UCSD-AML1 (cell line): ENCODE measurements at regions not wholly inside any gene's neighbourhood (a gene's known extent, or its start where the extent isn't known, plus 50 kb on each side); places are given as distances from the start of the nearest gene placed in this dataset.

Experiments used
- DNase-seq: peaks from one replicate; lab custom pipeline; 2025; ENCODE audit not compliant: unreplicated experiment; lab: John Stamatoyannopoulos, UW

GRCh38 chr12:67426067-67426466, 156.9 kb downstream of the CAND1 start:
- DNase-seq: no peak

GRCh38 chr12:67427336-67427735, 158.2 kb downstream of the CAND1 start:
- DNase-seq: no peak

GRCh38 chr12:67428431-67428830, 159.3 kb downstream of the CAND1 start:
- no peak for DNase-seq

- no peak for DNase-seq
Observed at GRCh38 chr12:67430708-67431335, 161.7 kb downstream of the CAND1 start.

GRCh38 chr12:67431411-67432020, 162.4 kb downstream of the CAND1 start:
- no peak for DNase-seq

- no peak for DNase-seq
Observed at GRCh38 chr12:67433385-67434175, 164.4 kb downstream of the CAND1 start.

- no peak for DNase-seq
Observed at GRCh38 chr12:67434671-67435370, 165.7 kb downstream of the CAND1 start.

- DNase-seq: no peak
Observed at GRCh38 chr12:67436230-67436629, 167.1 kb downstream of the CAND1 start.

GRCh38 chr12:67437011-67437410, 167.9 kb downstream of the CAND1 start:
- DNase-seq: no peak

GRCh38 chr12:67439611-67440010, 170.5 kb downstream of the CAND1 start:
- DNase-seq: no peak

- DNase-seq: peak; percentile 63
Observed at GRCh38 chr12:67441736-67442346, 172.7 kb downstream of the CAND1 start.

GRCh38 chr12:67442347-67442841, 173.2 kb downstream of the CAND1 start:
- no peak for DNase-seq

GRCh38 chr12:67442896-67443295, 173.7 kb downstream of the CAND1 start:
- no peak for DNase-seq

GRCh38 chr12:67444542-67444941, 175.4 kb downstream of the CAND1 start:
- no peak for DNase-seq

- no peak for DNase-seq
Observed at GRCh38 chr12:67446716-67447115, 177.6 kb downstream of the CAND1 start.

- no peak for DNase-seq
Observed at GRCh38 chr12:67447180-67447579, 178.0 kb downstream of the CAND1 start.

GRCh38 chr12:67449591-67450052, 180.5 kb downstream of the CAND1 start:
- no peak for DNase-seq

- no peak for DNase-seq
Observed at GRCh38 chr12:67450441-67450840, 181.3 kb downstream of the CAND1 start.

- DNase-seq: no peak
Observed at GRCh38 chr12:67451206-67451605, 182.0 kb downstream of the CAND1 start.

GRCh38 chr12:67452119-67452805, 183.1 kb downstream of the CAND1 start:
- no peak for DNase-seq
